Body of pancreas (tissue), 4 donors: ENCODE measurements at regions not wholly inside any gene's neighbourhood (a gene's known extent, or its start where the extent isn't known, plus 50 kb on each side); places are given as distances from the start of the nearest gene placed in this dataset.
A peak's percentile ranks its signal among the peaks of the same experiment; 100 is the strongest.

ENCODE experiments used
- ATAC-seq: fragments of 150-250 bp; one replicate; pipeline ENCODE4 v1.9.1; 2016
- DNase-seq, 4 donors: peaks; one replicate each; pipeline ENCODE4 v3.0.0-alpha.2; 2019
- H3K27ac ChIP-seq, 4 donors: fragments of 200-600 bp; sonication (generic); 1 replicate in 3 of 4; 2 replicates in 1 of 4; pipeline versions ENCODE4 v1.5.1 to v1.6.1; 2016 to 2019; ENCODE audit warnings: mild to moderate bottlenecking in 1 of 4, mixed read lengths in 1 of 4, moderate library complexity in 1 of 4
- H3K27me3 ChIP-seq, 2 donors: fragments of 200-600 bp; sonication (generic); one replicate each; pipeline ENCODE4 v1.6.0; 2016; ENCODE audit warnings: mild to moderate bottlenecking in 1 of 2
- H3K36me3 ChIP-seq, 2 donors: fragments of 200-600 bp; sonication (generic); replicated peaks in 1 of 2; 2 replicates each; pipeline ENCODE4 v1.5.1; 2016; ENCODE audit warnings: low read depth in 2 of 2; ENCODE audit not compliant: insufficient read depth in 1 of 2
- H3K4me1 ChIP-seq: fragments of 200-600 bp; sonication (generic); one replicate; pipeline ENCODE4 v1.6.0; 2016
- H3K4me3 ChIP-seq, 2 donors: fragments of 200-600 bp; sonication (generic); 1 replicate in 1 of 2; 2 replicates in 1 of 2; pipeline ENCODE4 v1.5.1; 2016 to 2019
- H3K9me3 ChIP-seq, 3 donors: fragments of 200-600 bp; sonication (generic); 1 replicate in 2 of 3; 2 replicates in 1 of 3; pipeline ENCODE4 v1.5.1; 2016
- POLR2A ChIP-seq, 3 donors: fragments of 450-650 bp; IDR thresholded peaks; one replicate each; pipeline ENCODE4 v1.6.1; 2016; ENCODE audit warnings: antibody characterized with exemption in 3 of 3, mild to moderate bottlenecking in 2 of 3
- WGBS, 2 donors: methylation state at CpG; one replicate each; pipeline ENCODE4 v1.1.5; 2017; 5-methylcytosine and 5-hydroxymethylcytosine counted together
- intact Hi-C: fragments of 100-400 bp; cut with DNase I; formaldehyde crosslinking; loops from one replicate; pipeline ENCODE4 v1.15.1; 2023
- TF ChIP-seq, protein P1 (sequence below), 7 experiments: fragments of 450-650 bp in 4 of 7; fragments of 200-600 bp in 3 of 7; sonication (generic) in 3 of 7; IDR thresholded peaks; one replicate each; pipeline ENCODE4 v1.5.1; 2016 to 2019; ENCODE audit warnings: antibody characterized with exemption in 7 of 7

DNA sequence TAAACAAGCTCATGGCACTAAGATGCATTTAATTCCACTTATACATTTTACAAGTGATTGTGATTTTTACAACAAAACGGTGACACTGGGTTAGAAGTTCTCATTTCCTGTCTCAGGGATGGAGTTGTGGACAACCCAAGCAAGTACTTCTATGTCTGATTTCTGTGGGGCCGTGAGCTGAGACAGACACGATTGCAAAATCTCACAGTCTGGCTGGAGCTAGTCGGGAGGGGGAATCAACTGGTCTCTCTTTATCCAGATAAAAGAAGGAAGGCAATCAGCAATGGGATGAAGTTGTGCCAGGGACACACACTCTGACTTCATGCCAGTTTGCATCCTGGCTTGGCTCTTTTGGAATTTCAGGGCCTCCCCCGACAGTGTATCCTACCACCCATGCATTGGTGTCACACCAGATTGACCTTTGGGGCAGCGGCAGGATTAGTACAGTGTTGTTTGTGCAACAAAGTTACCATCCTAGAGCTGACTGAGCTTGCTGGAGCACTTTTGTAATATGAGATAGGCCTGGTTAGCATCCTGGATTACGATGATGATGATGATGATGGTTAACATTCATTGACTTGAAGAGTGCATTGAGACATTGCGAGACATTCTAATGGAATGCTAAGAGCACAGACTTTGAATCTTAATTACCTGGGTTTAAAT, 98.8 kb downstream of the CTAGE1 start:
- DNase-seq (no peak), ATAC-seq (no peak)
- H3K9me3 ChIP-seq: no peaks in the 10 kb centered on the region
- H3K4me3 ChIP-seq: no peak overlapping the region
- no peaks in the 10 kb centered on the region for H3K4me1 ChIP-seq
- WGBS, 2 donors: 74 to 78% methylated on average over 8 of the region's 8 CpGs
- H3K36me3 ChIP-seq: no peaks in the 10 kb centered on the region
- intact Hi-C loops: no loop called here
- TF ChIP-seq, protein P1, sequence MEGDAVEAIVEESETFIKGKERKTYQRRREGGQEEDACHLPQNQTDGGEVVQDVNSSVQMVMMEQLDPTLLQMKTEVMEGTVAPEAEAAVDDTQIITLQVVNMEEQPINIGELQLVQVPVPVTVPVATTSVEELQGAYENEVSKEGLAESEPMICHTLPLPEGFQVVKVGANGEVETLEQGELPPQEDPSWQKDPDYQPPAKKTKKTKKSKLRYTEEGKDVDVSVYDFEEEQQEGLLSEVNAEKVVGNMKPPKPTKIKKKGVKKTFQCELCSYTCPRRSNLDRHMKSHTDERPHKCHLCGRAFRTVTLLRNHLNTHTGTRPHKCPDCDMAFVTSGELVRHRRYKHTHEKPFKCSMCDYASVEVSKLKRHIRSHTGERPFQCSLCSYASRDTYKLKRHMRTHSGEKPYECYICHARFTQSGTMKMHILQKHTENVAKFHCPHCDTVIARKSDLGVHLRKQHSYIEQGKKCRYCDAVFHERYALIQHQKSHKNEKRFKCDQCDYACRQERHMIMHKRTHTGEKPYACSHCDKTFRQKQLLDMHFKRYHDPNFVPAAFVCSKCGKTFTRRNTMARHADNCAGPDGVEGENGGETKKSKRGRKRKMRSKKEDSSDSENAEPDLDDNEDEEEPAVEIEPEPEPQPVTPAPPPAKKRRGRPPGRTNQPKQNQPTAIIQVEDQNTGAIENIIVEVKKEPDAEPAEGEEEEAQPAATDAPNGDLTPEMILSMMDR (IDR thresholded peaks at IDR 0.05): no peak
- TF ChIP-seq POLR2A (IDR thresholded peaks at IDR 0.05): no peak
- no peak overlapping the region for H3K27ac ChIP-seq
- no peaks in the 10 kb centered on the region for H3K27me3 ChIP-seq

GRCh38 chr18:22314420-22314819, 103.3 kb downstream of the CTAGE1 start:
- DNase-seq (peak in 1 of 4 donors; percentile 34), ATAC-seq (peak; percentile 50)
- TF ChIP-seq, protein P1 (IDR thresholded peaks at IDR 0.05): no peak
- TF ChIP-seq POLR2A (IDR thresholded peaks at IDR 0.05): no peak
- Histone ChIP-seq H3K27me3 (no peaks in the 10 kb centered on the region), H3K4me3 (no peak overlapping the region), H3K4me1 (no peaks in the 10 kb centered on the region), H3K9me3 (no peaks in the 10 kb centered on the region), H3K36me3 (no peaks in the 10 kb centered on the region), H3K27ac (no peak overlapping the region)
- intact Hi-C loops: no loop called here
- 85 to 94% methylated on average over 3 of the region's 3 CpGs for WGBS, 2 donors

GRCh38 chr18:22314001-22314400, 103.7 kb downstream of the CTAGE1 start:
- intact Hi-C loops: no loop called here
- no peak overlapping the region for H3K27ac ChIP-seq

DNA sequence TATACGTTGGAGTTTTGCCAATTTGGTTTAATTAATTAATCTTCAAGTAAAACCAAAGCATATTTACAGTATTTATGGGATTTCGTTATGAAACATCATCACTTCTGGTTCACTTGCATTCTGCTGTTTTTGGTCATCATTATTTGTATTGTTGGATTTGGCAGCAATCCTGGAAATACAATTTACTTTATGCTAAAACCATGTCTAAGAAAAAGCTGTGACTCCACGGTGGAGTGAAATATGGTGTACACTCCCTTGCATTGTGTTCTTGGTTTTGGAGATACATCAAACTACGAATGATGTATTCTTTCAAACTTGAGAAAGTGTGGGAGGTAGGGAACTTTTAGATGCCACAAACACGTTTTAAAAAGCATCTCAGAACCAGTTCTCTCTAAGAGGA, 106.4 kb downstream of the CTAGE1 start:
- Histone ChIP-seq H3K9me3 (no peaks in the 10 kb centered on the region), H3K36me3 (no peaks in the 10 kb centered on the region), H3K27me3 (no peaks in the 10 kb centered on the region), H3K4me3 (no peak overlapping the region), H3K4me1 (no peaks in the 10 kb centered on the region), H3K27ac (no peak overlapping the region)
- no peak for ATAC-seq
- intact Hi-C loops: no loop called here
- WGBS, 2 donors: 42 to 52% methylated on average over 5 of the region's 5 CpGs
- TF ChIP-seq, protein P1 (IDR thresholded peaks at IDR 0.05): no peak
- TF ChIP-seq POLR2A (IDR thresholded peaks at IDR 0.05): no peak
- DNase-seq: no peak

More at GRCh38 chr18:22314001-22314400, 103.7 kb downstream of the CTAGE1 start:
- H3K4me3 ChIP-seq: no peak overlapping the region
- no peaks in the 10 kb centered on the region for H3K27me3 ChIP-seq
- DNase-seq: no peak
- WGBS, 2 donors: 68 to 84% methylated on average over 6 of the region's 6 CpGs
- TF ChIP-seq, protein P1 (IDR thresholded peaks at IDR 0.05): no peak
- no peak for TF ChIP-seq POLR2A (IDR thresholded peaks at IDR 0.05)
- no peak for ATAC-seq
- H3K36me3 ChIP-seq: no peaks in the 10 kb centered on the region
- no peaks in the 10 kb centered on the region for H3K4me1 ChIP-seq
- H3K9me3 ChIP-seq: no peaks in the 10 kb centered on the region

GRCh38 chr18:22309191-22309590, 108.5 kb downstream of the CTAGE1 start:
- 53 to 78% methylated on average over 5 of the region's 5 CpGs for WGBS, 2 donors
- Histone ChIP-seq H3K27ac (no peak overlapping the region), H3K27me3 (no peaks in the 10 kb centered on the region), H3K4me1 (no peaks in the 10 kb centered on the region), H3K9me3 (no peaks in the 10 kb centered on the region), H3K36me3 (no peaks in the 10 kb centered on the region), H3K4me3 (no peak overlapping the region)
- DNase-seq (no peak), ATAC-seq (no peak)
- intact Hi-C loops: no loop called here
- TF ChIP-seq POLR2A (IDR thresholded peaks at IDR 0.05): no peak
- TF ChIP-seq, protein P1 (IDR thresholded peaks at IDR 0.05): no peak
